A549 (cell line): ENCODE measurements at regions not wholly inside any gene's neighbourhood (a gene's known extent, or its start where the extent isn't known, plus 50 kb on each side); places are given as distances from the start of the nearest gene placed in this dataset.

Experiments
- ATAC-seq, 2 experiments: fragments of 200-7000 bp in 1 of 2; fragments of >200 bp in 1 of 2; cut with Nextera tagmentation in 1 of 2; cut with Tn5 transposase in 1 of 2; 3 replicates each; pipeline versions ENCODE4 v1.8.0 to v1.9.1; 2018 to 2020; ENCODE audit warnings: mild to moderate bottlenecking in 1 of 2, moderate library complexity in 1 of 2
- CTCF ChIA-PET: fragments of 300-600 bp; sonication (Branson Sonifier 250); formaldehyde crosslinking; extraction: SDS; loops from one replicate; lab custom pipeline; 2021; ENCODE audit warnings: antibody characterized with exemption, inconsistent platforms; lab: Yijun Ruan, JAX
- POLR2A ChIA-PET: fragments of 350-600 bp; formaldehyde crosslinking; extraction: SDS; loops from one replicate; lab custom pipeline; 2021; ENCODE audit warnings: antibody characterized with exemption, inconsistent platforms; lab: Yijun Ruan, JAX
- DNase-seq, 2 experiments: peaks; one replicate each; pipeline versions ENCODE4 v3.0.0 to v3.0.0-alpha.2; 2011 to 2016; ENCODE audit warnings: low read depth in 1 of 2, low spot score in 1 of 2
- FAIRE-seq: peaks from 2 replicates; lab custom pipeline; 2011; peaks lifted over from hg19 to GRCh38; lab: Jason Lieb, UNC
- H3K27ac ChIP-seq, 2 experiments: fragments of >200 bp; sonication (Bioruptor Twin); formaldehyde crosslinking; 3 replicates each; pipeline ENCODE4 v1.5.1; 2016 to 2017
- H3K4me1 ChIP-seq: fragments of >200 bp; sonication (Bioruptor Twin); formaldehyde crosslinking; 3 replicates; pipeline ENCODE4 v1.6.1; 2016
- H3K4me2 ChIP-seq: fragments of >200 bp; sonication (Bioruptor Twin); formaldehyde crosslinking; 3 replicates; pipeline ENCODE4 v1.6.1; 2016
- H3K4me3 ChIP-seq: fragments of >200 bp; sonication (Bioruptor Twin); formaldehyde crosslinking; 3 replicates; pipeline ENCODE4 v1.5.1; 2016
- H3K9me3 ChIP-seq: fragments of >200 bp; sonication (Bioruptor Twin); formaldehyde crosslinking; 3 replicates; pipeline ENCODE4 v1.6.1; 2016
- ATOH8 ChIP-seq: fragments of 250-450 bp; sonication (Bioruptor Pico); IDR thresholded peaks from 2 replicates; pipeline ENCODE4 v1.5.0; 2020; ENCODE audit warnings: low read depth, mild to moderate bottlenecking, moderate library complexity
- BHLHE40 ChIP-seq: IDR thresholded peaks from 2 replicates; pipeline ENCODE4 v1.6.1; 2012; ENCODE audit warnings: low read depth, low read length, inconsistent platforms
- CHD2 ChIP-seq: fragments of 150-350 bp; IDR thresholded peaks from 2 replicates; pipeline ENCODE4 v1.6.1; 2014; ENCODE audit warnings: low read length; ENCODE audit not compliant: partially characterized antibody
- CHD4 ChIP-seq: fragments of 200-600 bp; sonication (generic); IDR thresholded peaks from 2 replicates; pipeline ENCODE4 v1.6.1; 2016; ENCODE audit warnings: antibody characterized with exemption, mild to moderate bottlenecking, borderline replicate concordance
- EHMT2 ChIP-seq: fragments of 200-600 bp; sonication (generic); IDR thresholded peaks from 2 replicates; pipeline ENCODE4 v1.6.1; 2016; ENCODE audit warnings: antibody characterized with exemption, low read depth, mild to moderate bottlenecking, moderate library complexity
- ELK1 ChIP-seq: fragments of 150-350 bp; IDR thresholded peaks from 2 replicates; pipeline ENCODE4 v1.6.1; 2014; ENCODE audit warnings: low read depth, mild to moderate bottlenecking, low read length
- EP300 ChIP-seq, 2 experiments: fragments of >200 bp; sonication (Bioruptor Twin); formaldehyde crosslinking; IDR thresholded peaks; 2 replicates in 1 of 2; 3 replicates in 1 of 2; pipeline ENCODE4 v1.6.1; 2016 to 2017
- ESRRA ChIP-seq: fragments of 150-350 bp; IDR thresholded peaks from 2 replicates; pipeline ENCODE4 v1.6.1; 2014; ENCODE audit warnings: mild to moderate bottlenecking, low read length, borderline replicate concordance
- FOSB ChIP-seq: fragments of 250-450 bp; sonication (Bioruptor Pico); IDR thresholded peaks from 2 replicates; pipeline ENCODE4 v1.5.0; 2020; ENCODE audit warnings: mild to moderate bottlenecking, moderate library complexity
- FOXS1 ChIP-seq: fragments of 250-450 bp; sonication (Bioruptor Pico); IDR thresholded peaks from 2 replicates; pipeline ENCODE4 v1.5.0; 2020; ENCODE audit warnings: mild to moderate bottlenecking, moderate library complexity
- GATA3 ChIP-seq: IDR thresholded peaks from 2 replicates; pipeline ENCODE4 v1.6.1; 2012; ENCODE audit warnings: borderline replicate concordance
- HDAC2 ChIP-seq: fragments of 200-600 bp; sonication (generic); IDR thresholded peaks from 2 replicates; pipeline ENCODE4 v1.6.1; 2016
- HOXB5 ChIP-seq: fragments of 250-450 bp; sonication (Bioruptor Pico); IDR thresholded peaks from 2 replicates; pipeline ENCODE4 v1.5.0; 2020; ENCODE audit warnings: mild to moderate bottlenecking, moderate library complexity
- JUN ChIP-seq, 2 experiments: fragments of >200 bp; sonication (Bioruptor Twin); formaldehyde crosslinking; IDR thresholded peaks; 2 replicates in 1 of 2; 3 replicates in 1 of 2; pipeline ENCODE4 v1.6.1; 2016 to 2017
- JUNB ChIP-seq: fragments of >200 bp; sonication (Bioruptor Twin); formaldehyde crosslinking; IDR thresholded peaks from 2 replicates; pipeline ENCODE4 v1.6.1; 2016
- KDM1A ChIP-seq: fragments of 200-600 bp; sonication (generic); IDR thresholded peaks from 2 replicates; pipeline ENCODE4 v1.6.1; 2016; ENCODE audit warnings: low read depth, mild to moderate bottlenecking
- MAFK ChIP-seq: fragments of 450-650 bp; IDR thresholded peaks from 2 replicates; pipeline ENCODE4 v1.6.1; 2014; ENCODE audit not compliant: partially characterized antibody
- MYC ChIP-seq: IDR thresholded peaks from 2 replicates; pipeline ENCODE4 v1.6.1; 2012; ENCODE audit warnings: mild to moderate bottlenecking, inconsistent platforms, low read length, improper control_type of control experiment, borderline replicate concordance
- NPAS2 ChIP-seq: fragments of 250-450 bp; sonication (Bioruptor Pico); IDR thresholded peaks from 2 replicates; pipeline ENCODE4 v1.8.0; 2022; ENCODE audit warnings: mild to moderate bottlenecking, moderate library complexity, borderline replicate concordance
- NR3C1 ChIP-seq: fragments of >200 bp; sonication (Bioruptor Twin); formaldehyde crosslinking; IDR thresholded peaks from 3 replicates; pipeline ENCODE4 v1.6.1; 2017
- POLR2AphosphoS2 ChIP-seq: conservative IDR thresholded peaks from 2 replicates; pipeline ENCODE4 v1.6.1; 2012; ENCODE audit warnings: low read length, improper control_type of control experiment, inconsistent platforms
- RFX5 ChIP-seq: fragments of 450-650 bp; IDR thresholded peaks from 2 replicates; pipeline ENCODE4 v1.7.1; 2014; ENCODE audit warnings: antibody characterized with exemption, mild to moderate bottlenecking, moderate library complexity
- TFCP2L1 ChIP-seq: fragments of 250-450 bp; sonication (Bioruptor Pico); IDR thresholded peaks from 2 replicates; pipeline ENCODE4 v1.5.0; 2021; ENCODE audit warnings: mild to moderate bottlenecking
- TP53 ChIP-seq: fragments of 250-450 bp; sonication (Bioruptor Pico); IDR thresholded peaks from 2 replicates; pipeline ENCODE4 v1.5.0; 2021; ENCODE audit warnings: mild to moderate bottlenecking, moderate library complexity
- ZC3H11A ChIP-seq: fragments of 450-650 bp; IDR thresholded peaks from 2 replicates; pipeline ENCODE4 v1.6.1; 2014; ENCODE audit warnings: antibody characterized with exemption, mild to moderate bottlenecking
- ZFP36 ChIP-seq: fragments of 450-650 bp; IDR thresholded peaks from 2 replicates; pipeline ENCODE4 v1.6.1; 2014; ENCODE audit warnings: borderline replicate concordance; ENCODE audit not compliant: partially characterized antibody
- ZNF302 ChIP-seq: fragments of 250-450 bp; sonication (Bioruptor Pico); IDR thresholded peaks from 2 replicates; pipeline ENCODE4 v1.9.0; 2021; ENCODE audit warnings: inconsistent platforms, mild to moderate bottlenecking, moderate library complexity
- ZSCAN20 ChIP-seq: fragments of 250-450 bp; sonication (Bioruptor Pico); IDR thresholded peaks from 2 replicates; pipeline ENCODE4 v1.8.0; 2022; ENCODE audit warnings: mild to moderate bottlenecking, moderate library complexity
- WGBS: methylation state at CpG from one replicate; pipeline ENCODE4 v1.1.6; 2017; ENCODE audit errors: missing lambda C conversion rate; 5-methylcytosine and 5-hydroxymethylcytosine counted together
- TF ChIP-seq, protein P1 (sequence below): IDR thresholded peaks from 2 replicates; pipeline ENCODE4 v1.6.1; 2012
- TF ChIP-seq, protein P2 (sequence below): fragments of >200 bp; sonication (Bioruptor Twin); formaldehyde crosslinking; IDR thresholded peaks from 3 replicates; pipeline ENCODE4 v1.6.1; 2016

GRCh38 chr11:23406131-23406819 is 546.0 kb upstream of the CCDC179 start:
- no peak overlapping the region for H3K27ac ChIP-seq
- WGBS, result 47% methylated on average over 19 of the region's 23 CpGs

GRCh38 chr11:23413057-23413456 is 552.8 kb upstream of the CCDC179 start:
- no peak overlapping the region for H3K4me3 ChIP-seq
- no peaks in the 10 kb centered on the region for H3K9me3 ChIP-seq
- no peaks in the 10 kb centered on the region for H3K4me1 ChIP-seq
- ATAC-seq (no peak), FAIRE-seq (no peak), DNase-seq (no peak)
- TF ChIP-seq CHD4, result no peak
- TF ChIP-seq JUNB, result no peak
- TF ChIP-seq CHD2, result no peak
- TF ChIP-seq, protein P1, sequence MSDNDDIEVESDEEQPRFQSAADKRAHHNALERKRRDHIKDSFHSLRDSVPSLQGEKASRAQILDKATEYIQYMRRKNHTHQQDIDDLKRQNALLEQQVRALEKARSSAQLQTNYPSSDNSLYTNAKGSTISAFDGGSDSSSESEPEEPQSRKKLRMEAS, result no peak
- TF ChIP-seq ZSCAN20, result no peak
- TF ChIP-seq JUN (IDR thresholded peaks at IDR 0.05), result no peak
- TF ChIP-seq, protein P2, sequence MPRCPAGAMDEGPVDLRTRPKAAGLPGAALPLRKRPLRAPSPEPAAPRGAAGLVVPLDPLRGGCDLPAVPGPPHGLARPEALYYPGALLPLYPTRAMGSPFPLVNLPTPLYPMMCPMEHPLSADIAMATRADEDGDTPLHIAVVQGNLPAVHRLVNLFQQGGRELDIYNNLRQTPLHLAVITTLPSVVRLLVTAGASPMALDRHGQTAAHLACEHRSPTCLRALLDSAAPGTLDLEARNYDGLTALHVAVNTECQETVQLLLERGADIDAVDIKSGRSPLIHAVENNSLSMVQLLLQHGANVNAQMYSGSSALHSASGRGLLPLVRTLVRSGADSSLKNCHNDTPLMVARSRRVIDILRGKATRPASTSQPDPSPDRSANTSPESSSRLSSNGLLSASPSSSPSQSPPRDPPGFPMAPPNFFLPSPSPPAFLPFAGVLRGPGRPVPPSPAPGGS, result no peak
- TF ChIP-seq MAFK, result no peak
- TF ChIP-seq KDM1A, result no peak
- TF ChIP-seq ESRRA, result no peak
- TF ChIP-seq ZNF302, result no peak
- TF ChIP-seq EHMT2, result no peak
- ChIA-PET POLR2A (no interaction called here), CTCF (no interaction called here)
- WGBS, result 0% methylated on average over 1 of the region's 1 CpG
- no peak overlapping the region for H3K4me2 ChIP-seq
- H3K27ac ChIP-seq, result no peak overlapping the region

More at GRCh38 chr11:23406131-23406819, 546.0 kb upstream of the CCDC179 start:
- ChIA-PET POLR2A (no interaction called here), CTCF (no interaction called here)
- FAIRE-seq (no peak), DNase-seq (no peak)
- Histone ChIP-seq H3K4me2 (no peak overlapping the region), H3K4me1 (no peaks in the 10 kb centered on the region)
- TF ChIP-seq ZFP36 (no peak), JUN (IDR thresholded peaks at IDR 0.05) (no peak), ATOH8 (CRISPR knock-in tag) (no peak), TFCP2L1 (CRISPR knock-in tag) (no peak)
- TF ChIP-seq, all 56 proteins: peak for 0
- Histone ChIP-seq H3K9me3 (no peaks in the 10 kb centered on the region; the same call in 2 of the 3 replicates), H3K4me3 (no peak overlapping the region)
- ATAC-seq, result no peak

GRCh38 chr11:23423104-23423503 is 562.8 kb upstream of the CCDC179 start:
- POLR2A ChIA-PET, result no interaction called here
- no peak for FAIRE-seq
- DNase-seq, result no peak

More at GRCh38 chr11:23423104-23423503, 562.8 kb upstream of the CCDC179 start:
- TF ChIP-seq ZSCAN20 (no peak), MAFK (no peak), FOXS1 (CRISPR knock-in tag) (no peak), ZNF302 (no peak), GATA3 (no peak), NPAS2 (no peak), HOXB5 (no peak), NR3C1 (no peak), BHLHE40 (no peak), EP300 (IDR thresholded peaks at IDR 0.05) (no peak), MYC (no peak), TP53 (CRISPR knock-in tag) (no peak), ELK1 (no peak), TFCP2L1 (CRISPR knock-in tag) (no peak), HDAC2 (no peak), FOSB (CRISPR knock-in tag) (no peak), RFX5 (no peak), ZC3H11A (no peak), ZFP36 (no peak), POLR2AphosphoS2 (no peak)
- WGBS, result 6% methylated on average over 4 of the region's 4 CpGs
- Histone ChIP-seq H3K4me1 (no peaks in the 10 kb centered on the region), H3K9me3 (no peaks in the 10 kb centered on the region), H3K4me2 (no peak overlapping the region), H3K4me3 (no peak overlapping the region), H3K27ac (no peak overlapping the region)
- ATAC-seq, result no peak
- CTCF ChIA-PET, result no interaction called here
